ENCODE measurements at regions not wholly inside any gene's neighbourhood (a gene's known extent, or its start where the extent isn't known, plus 50 kb on each side); places are given as distances from the start of the nearest gene placed in this dataset.

GRCh38 chr17:73819440-73820395, 175.5 kb upstream of the SDK2 start:
- no peak for DNase-seq

- DNase-seq, result no peak
Observed at GRCh38 chr17:73820686-73821448, 176.6 kb upstream of the SDK2 start.

GRCh38 chr17:73821665-73822064, 177.4 kb upstream of the SDK2 start:
- no peak for DNase-seq

GRCh38 chr17:73822371-73822770, 178.1 kb upstream of the SDK2 start:
- DNase-seq, result no peak

- DNase-seq, result no peak
Observed at GRCh38 chr17:73823684-73824083, 179.4 kb upstream of the SDK2 start.

- DNase-seq, result no peak
Observed at GRCh38 chr17:73824321-73824720, 180.1 kb upstream of the SDK2 start.

- no peak for DNase-seq
Observed at GRCh38 chr17:73826181-73826871, 182.1 kb upstream of the SDK2 start.

GRCh38 chr17:73826872-73827228, 182.6 kb upstream of the SDK2 start:
- DNase-seq, result no peak

GRCh38 chr17:73827627-73828291, 183.5 kb upstream of the SDK2 start:
- no peak for DNase-seq

- no peak for DNase-seq
Observed at GRCh38 chr17:73829676-73830280, 185.5 kb upstream of the SDK2 start.

- DNase-seq, result no peak
Observed at GRCh38 chr17:73831699-73832098, 187.5 kb upstream of the SDK2 start.

- DNase-seq, result no peak
Observed at GRCh38 chr17:73833775-73834488, 189.7 kb upstream of the SDK2 start.

- no peak for DNase-seq
Observed at GRCh38 chr17:73834684-73835343, 190.6 kb upstream of the SDK2 start.

- no peak for DNase-seq
Observed at GRCh38 chr17:73835605-73836004, 191.4 kb upstream of the SDK2 start.

GRCh38 chr17:73838815-73839214, 194.6 kb upstream of the SDK2 start:
- peak; percentile 82 for DNase-seq

GRCh38 chr17:73840829-73841228, 196.6 kb upstream of the SDK2 start:
- DNase-seq, result no peak

- peak; percentile 63 for DNase-seq
Observed at GRCh38 chr17:73841431-73842060, 197.3 kb upstream of the SDK2 start.

- DNase-seq, result no peak
Observed at GRCh38 chr17:73847952-73848351, 203.7 kb upstream of the SDK2 start.

- no peak for DNase-seq
Observed at GRCh38 chr17:73850426-73850825, 206.2 kb upstream of the SDK2 start.

- DNase-seq, result no peak
Observed at GRCh38 chr17:73851091-73851490, 206.8 kb upstream of the SDK2 start.

GRCh38 chr17:73851921-73852320, 207.7 kb upstream of the SDK2 start:
- DNase-seq, result no peak

Data from NCI-H1092 (cell line).